Posterior cingulate gyrus (tissue), 11 donors: ENCODE measurements at regions not wholly inside any gene's neighbourhood (a gene's known extent, or its start where the extent isn't known, plus 50 kb on each side); places are given as distances from the start of the nearest gene placed in this dataset.
"Not testable (repeated sequence)": the region's sequence is repeated elsewhere in the genome, so short reads cannot be mapped to it uniquely, and the experiment has no call there.

Source experiments
- DNase-seq, 10 donors: peaks; one replicate each; pipeline versions ENCODE4 v3.0.0 to v3.0.0-alpha.2; 2020 to 2021; ENCODE audit warnings: mixed read lengths in 3 of 10
- intact Hi-C: fragments of 100-400 bp; cut with DNase I; formaldehyde crosslinking; loops from one replicate; pipeline ENCODE4 v1.15.1; 2023

DNA sequence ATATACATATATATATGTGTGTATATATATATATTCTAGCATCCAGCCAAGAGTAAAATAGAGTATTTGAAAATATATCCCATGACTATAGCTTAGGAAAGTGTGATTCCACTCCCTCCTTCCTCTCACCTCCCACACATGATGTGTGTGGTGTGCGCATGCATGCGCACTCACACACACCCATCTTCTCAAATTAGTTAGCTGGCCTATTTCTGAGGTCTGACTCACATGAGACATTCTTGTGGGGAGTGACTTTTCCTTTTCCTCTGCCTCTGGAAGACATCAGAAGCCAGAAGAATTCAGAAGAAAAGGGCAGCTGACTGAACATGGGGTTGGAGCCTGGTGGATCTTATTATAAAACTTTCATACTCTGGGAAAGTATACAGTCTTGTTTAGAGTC is 793.5 kb upstream of the ZNF722 start:
- intact Hi-C loops: no loop called here
- peak in 1 of 10 donors; percentile 6 for DNase-seq

DNA sequence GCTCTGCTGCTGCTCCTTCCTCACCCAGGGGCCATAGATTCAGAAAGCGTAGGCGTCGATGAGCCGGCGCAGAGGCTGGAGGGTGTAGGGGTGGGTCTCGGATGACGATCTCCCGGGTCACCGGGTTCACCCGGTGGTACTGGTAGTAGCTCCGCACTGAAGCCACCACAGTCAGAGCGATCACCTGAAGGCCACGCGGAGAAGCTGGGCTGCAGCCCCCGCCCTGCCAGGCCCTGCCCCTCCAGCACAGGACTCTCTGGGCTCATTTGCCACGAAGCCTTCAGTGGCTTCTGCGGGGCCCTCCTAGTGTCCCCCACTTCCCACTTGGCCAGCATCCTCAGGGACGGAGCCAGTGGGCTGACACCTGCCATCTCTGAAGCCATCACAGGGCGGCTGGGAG is 765.5 kb upstream of the ZNF722 start:
- intact Hi-C loops, DNase-seq: not testable (repeated sequence)

DNA sequence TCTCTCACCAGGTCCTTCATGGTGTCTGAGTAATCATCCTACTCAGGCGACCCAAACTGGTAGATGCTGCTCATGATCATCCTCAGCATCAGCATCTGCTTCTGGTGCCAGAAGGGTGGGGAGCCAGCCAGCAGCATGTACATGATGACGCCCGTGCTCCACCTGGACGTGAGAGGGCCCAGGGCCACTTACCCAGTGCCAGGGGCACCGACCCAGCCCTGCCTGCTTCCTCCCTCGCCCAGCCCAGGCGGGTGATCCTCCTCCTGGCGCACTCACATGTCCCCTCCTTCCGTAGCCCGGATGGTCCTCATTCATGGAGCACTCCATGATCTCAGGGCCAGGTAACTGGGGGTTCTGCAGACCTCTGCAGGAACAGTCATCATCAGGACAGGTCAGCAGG is 764.8 kb upstream of the ZNF722 start:
- intact Hi-C loops: no loop called here
- peak in 1 of 10 donors; percentile 75 for DNase-seq
